ENCODE measurements at regions not wholly inside any gene's neighbourhood (a gene's known extent, or its start where the extent isn't known, plus 50 kb on each side); places are given as distances from the start of the nearest gene placed in this dataset.

GRCh38 chr2:4533806-4534205, 830.4 kb downstream of the DCDC2C start:
- TF ChIP-seq EZH2 (IDR thresholded peaks at IDR 0.05; ENCODE audit: insufficient read depth, poor library complexity, severe bottlenecking) (no peak), EZH2phosphoT487 (IDR thresholded peaks at IDR 0.05; ENCODE audit: insufficient read depth, low read depth) (no peak)

Measured in GM23248 (cell line).